AG08396 (cell line): ENCODE measurements at regions not wholly inside any gene's neighbourhood (a gene's known extent, or its start where the extent isn't known, plus 50 kb on each side); places are given as distances from the start of the nearest gene placed in this dataset.

Experiments
- DNase-seq: peaks from one replicate; pipeline ENCODE4 v3.0.0; 2012; ENCODE audit warnings: low spot score, mixed read lengths

DNA sequence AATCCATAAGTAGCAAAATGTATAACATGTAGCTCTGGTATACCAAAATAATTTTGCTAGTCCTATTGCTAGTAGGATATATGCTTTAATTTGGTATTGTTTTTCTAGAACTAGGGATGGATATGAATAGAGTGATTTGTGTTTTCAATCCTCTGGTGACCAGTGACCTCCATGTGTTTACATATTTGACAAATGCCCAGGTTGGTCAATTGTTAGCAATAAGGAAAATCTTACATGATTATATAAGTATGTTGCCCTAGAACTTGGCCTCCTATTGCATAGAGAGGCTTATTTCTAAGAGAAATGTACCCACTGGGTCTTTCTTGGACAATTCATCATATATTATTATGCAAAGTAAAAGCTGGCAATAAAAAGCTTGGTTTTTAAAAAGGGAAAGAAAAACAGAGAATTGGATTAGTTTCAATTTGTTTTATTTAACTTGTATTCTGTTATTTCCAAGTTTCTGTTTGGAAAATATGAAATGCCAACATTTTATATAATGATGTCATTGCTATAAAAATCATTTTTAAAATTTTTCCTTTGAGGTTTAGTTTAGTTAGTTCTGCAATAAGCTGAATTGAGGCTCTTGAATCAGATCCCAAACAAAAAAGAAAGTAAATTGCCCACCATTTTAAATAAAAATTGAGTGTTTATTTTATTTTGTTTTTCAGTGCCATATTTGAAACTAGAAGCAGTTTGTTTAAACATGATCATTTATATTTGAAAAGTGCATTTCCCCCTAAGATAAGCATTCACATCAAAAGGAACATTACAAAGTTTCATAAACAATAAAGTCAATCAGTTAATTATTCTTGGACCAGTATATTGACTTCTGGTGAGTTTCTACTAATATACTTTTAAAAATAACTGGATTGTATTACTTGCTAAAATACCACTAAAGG lies 210.9 kb downstream of the ZC3H11B start:
- no peak for DNase-seq

DNA sequence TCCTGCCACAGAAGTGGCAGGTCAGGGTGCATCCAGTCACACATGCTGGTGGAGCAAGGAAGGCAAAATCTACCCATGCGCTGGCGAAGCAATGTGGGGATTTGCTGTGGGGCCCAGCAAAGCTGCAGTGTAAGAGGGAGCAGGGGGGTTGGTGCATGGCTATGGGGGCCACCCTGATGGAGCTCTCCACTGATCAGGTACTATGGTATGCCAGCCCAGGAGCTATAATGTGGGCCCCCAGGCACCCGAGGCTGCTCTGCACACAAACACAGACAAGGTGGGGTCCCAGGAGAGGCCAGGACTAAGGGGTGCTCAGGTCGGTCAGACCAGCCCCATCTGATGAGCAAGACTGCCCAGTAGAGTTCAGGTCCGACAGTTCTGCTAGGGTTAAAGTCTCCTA lies 213.5 kb downstream of the ZC3H11B start:
- DNase-seq = no peak

DNA sequence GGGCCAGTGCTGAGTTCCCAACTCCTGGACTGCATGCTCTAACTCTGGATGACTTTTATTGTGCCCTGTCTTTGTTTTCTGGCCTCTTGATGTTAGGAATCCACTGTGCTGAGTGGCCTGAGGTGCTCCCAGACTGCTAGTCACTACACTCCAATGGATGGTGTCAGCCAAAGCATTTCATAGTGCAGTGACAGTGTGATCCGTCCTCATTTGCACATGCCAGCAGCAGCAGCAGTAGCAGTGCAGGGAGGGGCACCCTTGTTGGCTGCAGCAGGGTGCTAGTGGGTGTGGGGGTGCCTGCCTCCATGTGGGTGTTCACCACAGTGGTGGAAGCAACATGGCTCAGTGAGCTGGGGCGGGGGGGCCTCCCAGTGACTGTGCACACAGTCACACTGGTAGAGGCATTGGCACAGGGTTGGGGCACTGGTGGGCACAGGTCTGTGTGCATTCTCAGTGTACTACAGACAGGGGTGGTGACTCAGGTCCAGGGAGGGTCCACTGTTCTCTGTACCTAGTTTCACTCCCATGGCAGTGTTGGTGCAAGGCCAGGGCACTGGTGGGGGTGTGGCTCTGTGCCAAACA lies 214.0 kb downstream of the ZC3H11B start:
- DNase-seq = no peak

DNA sequence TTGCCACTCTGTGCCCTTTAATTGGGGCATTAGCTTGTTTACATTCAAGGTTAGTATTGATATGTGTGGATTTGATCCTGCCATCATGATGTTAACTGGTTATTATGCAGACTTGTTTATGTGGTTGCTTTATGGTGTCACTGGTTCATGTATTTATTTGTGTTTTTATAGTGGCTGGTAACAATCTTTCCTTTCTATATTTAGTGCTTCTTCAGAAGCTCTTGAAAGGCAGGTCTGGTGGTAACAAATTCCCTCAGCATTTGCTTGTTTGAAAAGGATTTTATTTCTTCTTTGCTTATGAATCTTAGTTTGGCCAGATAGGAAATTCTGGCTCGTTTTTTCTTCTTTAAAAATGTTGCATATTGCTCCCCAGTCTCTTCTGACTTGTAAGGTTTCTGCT lies 215.4 kb downstream of the ZC3H11B start:
- no peak for DNase-seq

DNA sequence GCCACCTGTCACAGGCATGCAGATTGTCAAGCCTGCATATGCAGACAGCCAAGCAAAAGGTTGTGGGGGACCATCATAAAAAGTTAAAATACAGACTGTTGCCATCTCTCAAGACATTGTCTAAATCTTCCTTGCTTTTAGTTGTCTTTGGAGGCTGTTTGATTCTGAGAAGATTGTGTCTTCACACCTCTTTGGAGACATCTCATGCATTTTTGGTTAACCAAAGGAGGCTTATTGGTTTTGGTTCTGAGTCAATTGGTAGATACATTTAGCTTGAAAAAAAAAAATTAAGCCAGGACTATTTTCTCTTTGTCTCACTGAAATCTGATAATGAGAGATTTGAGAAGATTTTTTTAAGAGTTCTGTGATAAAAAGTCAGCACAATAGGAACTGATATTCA lies 217.6 kb downstream of the LYPLAL1 start:
- DNase-seq = no peak

DNA sequence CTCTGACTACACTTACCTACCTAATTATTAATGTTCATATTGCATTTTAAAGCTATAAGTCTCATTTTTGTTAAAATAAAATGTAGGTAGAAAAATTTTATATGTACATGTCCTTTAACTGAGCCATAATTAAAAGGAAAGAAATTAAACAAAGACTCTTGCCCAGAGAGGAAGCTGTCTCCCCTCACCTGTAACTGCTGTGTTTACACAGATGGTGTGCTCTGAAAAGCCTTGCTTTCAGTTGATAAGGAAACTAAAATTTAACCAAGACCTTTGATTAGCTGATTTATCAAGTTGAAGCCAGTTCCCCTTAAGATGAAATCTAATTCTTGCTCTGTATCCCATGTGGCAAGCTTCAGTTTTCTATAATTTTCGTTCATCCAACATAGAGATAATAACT lies 213.5 kb downstream of the LYPLAL1 start:
- no peak for DNase-seq

DNA sequence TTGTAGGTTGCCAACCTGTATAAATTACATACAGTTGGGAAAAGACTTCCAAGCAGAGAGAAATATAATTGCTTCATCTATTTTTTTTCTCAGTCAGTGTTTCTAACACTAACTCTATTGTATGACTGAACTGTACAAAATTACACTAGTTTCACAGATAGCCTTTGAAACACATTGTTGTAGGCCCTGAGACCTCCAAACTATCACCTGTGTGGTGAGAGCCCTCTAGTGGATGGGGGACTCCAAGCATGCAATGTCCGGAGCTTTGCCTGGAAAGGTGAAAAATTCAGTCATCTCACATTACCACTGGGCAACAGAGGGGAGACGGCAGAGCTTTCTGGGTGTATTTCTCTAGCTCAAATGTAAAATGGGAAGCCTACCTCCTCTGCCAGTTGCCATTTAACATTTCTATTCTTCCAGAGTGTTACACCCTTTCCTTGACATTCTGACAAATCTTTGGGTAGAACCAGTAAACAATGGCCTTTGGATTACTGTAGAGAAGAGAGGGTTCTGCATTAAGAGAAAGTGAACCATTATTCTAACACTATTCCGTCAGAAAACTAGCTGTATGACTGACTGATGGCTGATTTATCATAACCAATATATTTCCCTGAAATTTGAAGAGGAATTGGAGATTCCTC lies 212.2 kb downstream of the LYPLAL1 start:
- DNase-seq = peak; percentile 39

DNA sequence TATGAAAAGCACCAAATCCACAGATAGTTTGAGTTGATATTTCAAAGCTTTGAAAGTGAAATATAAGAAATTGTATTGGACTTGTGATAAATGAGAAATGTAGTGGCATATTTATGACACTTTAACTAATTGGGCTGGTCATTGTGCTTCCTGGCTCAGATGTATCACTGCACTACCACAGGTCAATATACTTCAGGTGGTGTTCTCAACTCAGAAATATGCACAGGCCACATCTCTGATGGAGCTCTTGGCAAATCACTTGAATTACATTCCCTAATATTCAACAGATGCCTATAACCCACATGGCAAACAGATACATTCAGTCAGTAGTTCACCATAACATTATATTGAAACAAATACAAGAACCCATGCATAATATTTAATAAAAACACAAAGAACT lies 209.6 kb downstream of the LYPLAL1 start:
- no peak for DNase-seq

DNA sequence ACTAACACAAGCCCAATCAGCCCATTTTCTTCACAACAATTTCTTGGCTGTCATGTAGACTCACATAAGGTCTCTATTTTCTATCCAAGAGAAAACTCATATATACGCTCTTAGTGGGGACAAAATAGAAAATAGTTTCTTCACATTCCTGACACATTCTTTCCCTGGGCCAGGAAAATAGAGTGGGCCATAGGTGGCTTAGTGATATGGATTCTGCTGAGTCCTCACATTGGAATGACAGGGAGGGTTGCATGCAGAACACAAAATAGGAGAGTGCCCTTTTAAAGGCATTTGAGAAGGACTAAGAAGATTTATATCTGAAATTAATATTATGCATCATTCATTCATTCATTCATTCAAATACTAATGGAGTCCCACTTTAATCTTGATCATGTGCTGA lies 207.7 kb downstream of the LYPLAL1 start:
- no peak for DNase-seq

DNA sequence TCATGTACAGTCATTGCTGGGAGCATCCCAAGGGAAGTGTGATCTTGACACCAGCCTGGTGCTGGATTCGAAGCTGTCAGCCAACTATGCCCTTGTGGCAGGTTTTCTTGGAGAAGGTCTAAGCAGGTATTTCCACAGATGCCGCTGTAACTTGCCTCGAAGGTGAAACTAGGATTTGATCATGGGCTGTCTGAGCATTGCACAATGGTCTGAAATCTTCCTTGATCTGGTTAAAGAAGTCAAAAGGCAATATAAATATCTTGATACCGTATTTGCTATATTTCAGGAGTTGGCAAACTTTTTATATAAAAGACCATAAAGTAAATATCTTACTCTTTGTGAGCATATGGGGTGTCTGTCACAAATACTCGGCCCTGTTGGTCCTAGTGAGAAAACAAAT lies 206.8 kb downstream of the LYPLAL1 start:
- DNase-seq = no peak

DNA sequence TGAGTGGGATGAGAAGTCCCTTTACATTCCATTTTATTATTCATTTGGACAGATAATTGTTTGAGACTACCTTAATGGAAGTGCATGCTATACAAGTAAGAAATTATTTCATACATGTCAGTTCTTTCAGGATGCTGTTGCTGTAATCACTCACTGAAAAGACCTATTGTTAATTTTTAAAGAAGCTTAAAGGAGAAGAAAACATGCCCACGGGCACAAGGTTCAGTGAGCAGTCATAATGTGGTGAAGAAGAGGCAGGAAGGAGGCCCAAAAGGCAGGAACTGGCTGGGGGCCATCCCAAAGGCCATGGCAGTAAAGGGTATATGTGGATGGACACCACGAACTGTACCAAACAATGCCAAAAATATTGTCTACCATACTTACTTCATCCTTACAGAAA lies 206.0 kb downstream of the LYPLAL1 start:
- no peak for DNase-seq

DNA sequence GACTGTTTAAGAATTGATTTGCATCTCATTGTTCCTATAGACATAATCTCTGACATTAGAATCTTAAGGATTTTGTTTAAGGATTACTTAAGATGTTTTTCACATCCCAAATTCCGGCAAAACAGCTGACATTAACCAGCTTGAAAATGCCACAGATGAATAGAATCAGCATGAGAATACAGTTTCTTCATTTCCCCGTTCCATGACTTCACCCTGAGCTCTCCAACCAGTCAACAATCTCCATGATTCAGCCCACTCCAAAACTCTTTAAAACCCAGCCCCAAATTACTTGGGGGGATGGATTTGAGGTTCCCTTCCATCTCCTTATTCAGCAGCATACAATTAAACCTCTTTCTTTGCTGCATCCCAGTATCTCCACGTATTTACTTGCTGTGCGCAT lies 201.0 kb downstream of the LYPLAL1 start:
- no peak for DNase-seq

DNA sequence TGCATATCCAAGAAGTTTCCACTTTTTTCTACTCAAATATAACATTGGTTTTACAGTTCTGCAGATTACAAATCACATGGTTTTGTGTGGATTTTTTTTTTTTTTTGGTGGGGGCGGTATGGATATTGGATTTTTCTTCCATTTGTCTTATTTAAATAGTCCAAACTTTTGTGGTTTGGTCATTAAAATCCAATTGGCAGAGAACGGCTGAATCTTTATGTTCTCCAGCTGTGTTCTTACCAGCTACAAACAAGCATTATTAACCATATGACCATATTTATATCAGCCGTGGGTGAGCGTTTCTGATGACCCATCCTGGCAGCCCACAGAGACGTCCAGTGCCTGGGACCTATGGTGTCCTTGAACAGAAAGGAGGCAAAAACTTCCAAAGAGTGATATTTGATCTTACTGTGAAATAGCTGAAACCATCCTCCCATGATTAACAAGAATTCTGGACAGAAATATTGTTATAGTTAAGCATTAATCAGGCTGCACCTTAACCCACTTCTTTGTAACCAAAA lies 200.4 kb downstream of the LYPLAL1 start:
- DNase-seq = no peak

DNA sequence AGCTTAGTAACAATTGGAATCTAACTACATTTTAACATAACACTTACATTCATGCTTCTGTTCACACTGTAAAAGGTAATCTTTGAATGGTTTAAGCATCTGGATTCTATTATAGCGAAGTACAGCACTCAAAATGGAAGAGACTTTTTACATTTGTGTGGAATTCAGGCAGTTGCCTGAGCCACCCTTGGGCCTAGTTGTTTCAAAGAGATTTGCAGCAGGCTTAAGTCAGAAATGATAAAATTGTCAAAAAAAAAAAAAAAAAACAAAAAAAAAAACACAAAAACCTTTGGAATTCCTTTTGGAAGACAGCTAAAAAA lies 199.9 kb downstream of the LYPLAL1 start:
- no peak for DNase-seq

DNA sequence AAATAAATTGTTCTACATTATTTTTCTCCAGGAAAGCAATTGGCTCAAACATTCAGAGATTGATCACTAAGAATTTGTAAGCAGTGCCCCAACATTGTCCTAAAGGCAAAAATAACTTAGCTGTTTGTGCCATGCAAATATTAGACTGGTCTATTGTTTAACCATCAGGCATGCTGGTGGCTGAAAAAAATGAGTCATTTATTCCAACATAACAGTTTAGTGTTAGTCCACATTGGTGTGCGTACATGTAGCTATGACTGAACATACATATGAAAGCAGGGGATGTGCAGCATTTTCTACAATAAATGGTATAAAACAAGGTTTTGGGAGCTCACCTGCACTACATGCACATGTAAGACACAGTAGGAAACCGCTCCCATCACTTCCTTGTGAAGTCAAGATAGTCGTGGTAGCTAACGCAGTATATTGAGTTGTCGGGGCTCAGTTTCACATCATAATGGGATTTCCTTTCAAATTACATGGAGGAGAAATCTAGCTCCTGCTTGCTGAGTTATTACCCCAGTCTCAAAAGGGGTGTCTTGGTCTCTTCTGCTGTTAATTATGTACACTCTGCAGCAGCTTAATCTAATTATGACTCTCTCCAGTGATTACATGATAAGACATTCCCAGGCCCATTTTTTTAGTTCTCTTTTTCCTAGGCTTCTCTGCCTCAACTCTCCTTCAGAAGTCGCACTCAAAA lies 199.4 kb downstream of the LYPLAL1 start:
- DNase-seq = no peak

DNA sequence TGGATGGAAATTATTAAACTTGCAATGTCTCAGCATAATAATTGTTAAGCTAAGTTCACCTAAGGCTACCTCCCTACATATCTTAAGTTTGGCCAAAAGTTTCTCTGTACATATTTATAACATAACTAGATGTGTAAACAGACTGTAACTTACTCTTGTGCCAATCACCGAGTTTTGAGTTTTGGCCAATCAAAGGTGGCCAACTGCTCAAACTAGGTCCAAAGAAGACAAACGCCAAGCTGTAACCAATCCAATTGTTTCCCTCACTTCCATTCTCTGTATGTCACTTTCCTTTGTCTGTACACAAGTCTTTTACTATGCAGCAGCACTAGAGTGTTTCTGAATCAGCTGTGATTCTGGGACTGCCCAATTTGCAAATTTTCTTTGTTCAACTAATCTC lies 197.8 kb downstream of the LYPLAL1 start:
- no peak for DNase-seq

DNA sequence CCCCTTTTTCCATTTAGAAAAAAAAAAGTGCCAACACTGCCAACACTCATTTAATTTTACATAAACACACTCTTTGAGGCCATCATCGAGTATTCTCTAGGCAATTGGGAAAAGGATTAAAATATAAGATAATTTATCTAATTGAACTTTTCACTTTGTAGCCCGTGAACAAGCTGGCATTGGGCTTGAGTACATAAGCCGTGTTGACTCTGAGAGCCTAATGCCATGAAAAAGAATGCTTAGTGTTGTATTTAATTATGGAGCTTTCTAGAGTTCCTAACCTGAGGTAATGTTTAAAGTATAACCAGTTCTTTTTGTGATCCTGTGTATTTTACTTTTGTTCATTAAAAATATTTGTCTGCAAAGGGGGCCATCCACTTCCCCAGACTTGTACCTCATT lies 193.8 kb downstream of the LYPLAL1 start:
- no peak for DNase-seq

DNA sequence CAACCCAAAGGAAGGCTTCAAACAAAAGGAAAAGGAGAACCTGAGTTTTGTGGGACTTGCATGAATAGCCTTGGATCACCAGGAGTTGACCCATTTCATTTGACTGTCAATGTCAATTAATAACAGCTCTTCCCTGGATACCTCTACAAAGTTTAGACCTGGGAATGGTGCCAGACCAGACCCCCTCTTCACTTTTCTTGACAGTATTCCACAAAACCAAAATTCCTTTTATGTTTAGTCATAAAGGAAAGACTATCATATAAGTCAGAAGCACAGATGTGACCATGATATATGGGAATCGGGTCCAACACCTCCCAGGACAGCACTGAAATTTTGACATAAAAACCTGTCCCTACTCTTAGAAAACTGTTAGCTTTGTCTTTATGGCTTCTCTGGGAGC lies 191.8 kb downstream of the LYPLAL1 start:
- DNase-seq = no peak

DNA sequence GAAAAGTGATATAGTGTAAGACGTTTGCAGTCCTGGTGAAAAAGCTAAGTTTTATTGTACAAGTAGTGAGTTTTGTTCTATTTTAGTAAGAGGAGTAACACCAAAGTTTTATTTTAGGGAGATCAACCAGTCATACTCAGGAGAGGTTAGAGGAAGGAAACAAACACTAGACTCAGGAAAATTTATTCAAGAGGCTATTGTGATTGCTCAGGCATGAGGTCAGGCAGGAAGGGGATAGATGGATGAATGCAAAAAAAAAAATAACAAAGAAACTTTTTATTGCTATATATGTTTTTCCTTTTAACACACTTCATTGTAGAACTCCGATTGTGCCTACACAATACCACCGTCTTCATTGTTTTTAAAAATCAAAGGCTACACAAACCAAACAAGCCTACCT lies 189.0 kb downstream of the LYPLAL1 start:
- DNase-seq = no peak

DNA sequence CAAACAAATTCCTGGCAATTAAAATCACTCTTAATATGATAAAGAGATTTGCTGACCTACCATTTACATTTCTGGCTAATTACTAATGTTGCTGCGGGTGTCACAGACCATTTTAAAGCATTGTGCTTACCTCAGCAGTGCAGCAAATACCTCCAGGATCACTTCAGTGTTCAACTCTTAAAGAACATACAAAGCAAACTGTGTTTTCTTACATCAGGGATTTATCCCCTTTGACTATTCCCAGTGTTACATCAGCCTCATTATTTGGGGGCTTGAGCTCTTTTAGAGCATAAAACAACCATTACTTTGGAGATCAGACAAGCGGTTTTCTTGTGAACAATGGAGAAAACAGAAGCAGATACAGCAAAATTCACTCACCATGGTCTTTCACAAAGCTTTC lies 185.4 kb downstream of the LYPLAL1 start:
- no peak for DNase-seq

DNA sequence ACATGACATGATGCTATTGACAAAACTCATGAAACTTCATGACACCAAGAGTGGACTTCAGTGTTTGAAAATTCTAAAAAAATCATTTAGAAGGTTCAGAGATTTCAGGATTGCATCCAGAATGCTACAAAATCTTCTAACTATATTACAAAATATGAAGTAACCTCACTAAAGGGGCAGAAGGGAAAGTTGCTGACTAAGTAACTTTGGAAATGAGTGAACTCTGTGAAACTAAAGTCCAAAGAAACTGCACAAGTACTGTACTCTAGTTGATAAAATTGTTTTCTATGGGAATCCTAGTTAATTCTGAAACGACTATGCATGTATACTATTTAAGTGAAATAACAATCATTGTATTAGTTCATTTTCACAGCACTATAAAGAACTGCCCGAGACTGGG lies 184.4 kb downstream of the LYPLAL1 start:
- DNase-seq = no peak

DNA sequence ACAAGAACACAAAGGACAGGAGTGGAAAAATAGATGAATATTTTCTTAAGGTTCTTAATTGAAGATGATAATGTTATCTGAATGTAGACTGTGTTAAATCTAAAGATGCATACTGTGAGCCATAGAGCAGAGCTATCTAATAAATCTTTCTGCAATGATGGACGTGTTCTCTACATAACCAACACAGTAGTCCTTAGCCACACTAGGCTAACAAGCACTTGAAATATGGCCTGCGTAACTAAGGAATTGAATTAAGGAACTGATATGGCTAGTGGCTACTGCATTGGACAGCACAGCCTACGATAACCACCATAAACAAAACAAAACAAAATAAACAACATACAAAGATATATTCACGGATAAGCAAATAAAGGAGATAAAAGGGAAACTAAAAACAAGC lies 181.3 kb downstream of the LYPLAL1 start:
- DNase-seq = no peak
